GM12865 (cell line): ENCODE measurements at regions not wholly inside any gene's neighbourhood (a gene's known extent, or its start where the extent isn't known, plus 50 kb on each side); places are given as distances from the start of the nearest gene placed in this dataset.
"Not testable (repeated sequence)": the region's sequence is repeated elsewhere in the genome, so short reads cannot be mapped to it uniquely, and the experiment has no call there.

Experiments used
- DNase-seq: peaks from one replicate; pipeline ENCODE4 v3.0.0; 2010; ENCODE audit warnings: low read depth
- H3K4me3 ChIP-seq: 2 replicates; pipeline ENCODE4 v1.5.1; 2011; ENCODE audit warnings: mild to moderate bottlenecking, low read depth, low read length, control low read depth
- CTCF ChIP-seq: IDR thresholded peaks from 2 replicates; pipeline ENCODE4 v1.5.1; 2011; ENCODE audit warnings: low read length, control low read depth, low read depth, inconsistent platforms; ENCODE audit not compliant: insufficient read depth; ENCODE audit errors: missing control alignments

- no peak for DNase-seq
- H3K4me3 ChIP-seq = no peak overlapping the region
- TF ChIP-seq CTCF = no peak
Measured at GRCh38 chr2:16201848-16202247, 261.5 kb downstream of the MYCN start.

DNA sequence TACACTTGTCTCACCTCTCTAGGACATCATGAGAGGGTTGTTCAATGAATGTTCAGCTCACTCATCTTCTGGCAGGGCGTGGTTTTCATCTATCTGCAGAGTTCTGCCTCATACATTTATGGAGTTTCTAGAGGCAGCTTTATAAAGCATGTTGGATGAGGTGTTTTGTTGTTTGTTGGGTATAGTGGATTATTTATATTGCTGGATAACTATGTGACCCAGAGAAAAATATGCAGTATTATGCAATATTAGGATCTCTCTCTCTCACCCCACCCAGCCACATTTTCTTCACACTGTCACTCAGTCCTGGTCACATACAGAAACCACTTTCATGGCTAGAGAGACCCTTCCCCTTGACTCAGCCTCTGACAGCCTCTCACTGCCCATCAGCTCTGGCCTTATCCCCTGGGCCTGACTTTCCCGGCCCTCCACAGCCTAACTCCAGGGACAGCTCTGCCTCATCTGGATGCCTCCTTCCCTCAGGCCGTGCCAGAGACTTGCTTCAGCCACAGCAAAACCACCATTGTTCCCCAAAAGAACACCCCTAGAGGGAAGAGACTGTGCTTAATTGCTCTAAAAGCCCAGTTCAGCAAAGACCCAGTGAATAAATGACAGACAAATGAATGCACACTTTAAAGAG, 260.3 kb downstream of the MYCN start:
- TF ChIP-seq CTCF = no peak
- DNase-seq = no peak

GRCh38 chr2:16199882-16200553, 259.7 kb downstream of the MYCN start:
- no peak for TF ChIP-seq CTCF
- no peak for DNase-seq
- H3K4me3 ChIP-seq = no peak overlapping the region

More for the DNA sequence above, 260.3 kb downstream of the MYCN start:
- H3K4me3 ChIP-seq = no peak overlapping the region

GRCh38 chr2:16199241-16199640, 258.9 kb downstream of the MYCN start:
- DNase-seq, H3K4me3 ChIP-seq: not testable (repeated sequence)

GRCh38 chr2:16198166-16198912, 258.0 kb downstream of the MYCN start:
- no peak for DNase-seq
- no peak overlapping the region for H3K4me3 ChIP-seq
- TF ChIP-seq CTCF = no peak

DNA sequence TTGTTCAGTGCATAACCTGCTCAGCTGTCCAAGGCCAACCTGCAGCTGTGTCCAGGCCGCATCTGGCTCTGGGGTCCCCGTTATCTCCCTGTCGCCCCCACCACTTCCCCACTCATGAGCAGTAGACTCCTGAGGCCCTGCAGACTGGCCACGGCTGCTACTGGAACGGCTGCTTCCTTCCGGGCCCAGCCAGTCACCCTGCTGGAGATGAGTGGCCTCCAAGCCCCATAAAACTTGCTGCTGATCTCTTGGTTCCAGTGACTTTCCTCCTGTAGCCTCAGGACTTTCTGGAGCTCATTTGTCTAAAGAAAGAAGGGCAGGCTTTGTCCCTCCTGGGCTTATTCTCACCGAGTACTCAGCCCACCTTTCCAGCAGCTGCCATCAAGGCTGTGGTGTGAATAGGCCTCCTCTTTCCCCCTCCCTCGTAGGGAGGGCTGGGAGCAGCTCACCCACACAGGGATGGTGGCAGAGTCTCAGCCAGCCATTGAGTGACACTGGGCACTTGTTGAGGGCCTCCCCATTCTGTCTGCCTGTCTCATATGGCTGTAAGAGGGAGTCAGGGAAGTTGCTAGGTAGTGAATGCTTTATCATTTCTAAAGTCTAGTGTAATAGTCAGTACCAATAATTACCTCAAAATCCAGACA, 257.3 kb downstream of the MYCN start:
- no peak for TF ChIP-seq CTCF
- DNase-seq = no peak
- H3K4me3 ChIP-seq = no peak overlapping the region

DNA sequence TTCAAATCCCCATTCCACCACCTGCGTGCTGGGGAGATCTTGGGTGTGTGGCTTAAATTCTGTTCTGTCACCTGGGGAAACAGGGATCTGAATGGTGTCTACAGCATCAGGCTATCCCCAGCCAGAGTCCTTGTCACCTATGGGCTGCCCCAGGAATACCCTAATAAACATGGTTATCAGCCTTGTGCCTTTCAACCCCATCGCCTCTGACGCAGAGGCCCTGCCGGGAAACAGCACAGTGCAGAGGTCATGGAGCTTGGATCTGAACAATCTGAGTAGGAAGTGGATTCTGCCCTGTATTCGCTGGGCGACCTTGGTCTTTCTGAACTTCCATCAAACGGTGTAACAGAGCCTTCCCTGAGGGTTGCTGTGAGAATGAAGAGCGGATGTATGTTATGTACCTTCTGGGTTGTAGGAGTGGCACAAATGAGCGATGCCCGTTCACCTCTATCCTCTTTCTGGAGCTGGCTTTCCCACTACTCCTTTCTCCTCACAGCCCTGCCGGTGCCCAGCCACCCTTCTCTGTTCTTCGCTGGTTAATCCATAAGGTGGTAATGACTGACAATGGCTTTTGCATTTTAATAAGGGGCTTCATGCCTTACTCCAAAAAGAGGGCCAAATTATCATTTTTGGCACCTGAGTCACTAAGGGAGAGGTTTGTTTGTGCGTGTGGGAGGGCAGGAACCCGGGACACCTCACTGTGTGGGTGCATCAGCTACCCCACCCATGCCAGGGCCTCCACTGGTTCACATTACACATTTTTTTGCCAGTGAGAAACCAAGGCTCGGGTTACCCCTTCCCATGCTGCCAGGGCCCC, 256.5 kb downstream of the MYCN start:
- no peak for DNase-seq
- no peak overlapping the region for H3K4me3 ChIP-seq
- no peak for TF ChIP-seq CTCF
